Skin of body (tissue), 1 donor: ENCODE measurements at regions not wholly inside any gene's neighbourhood (a gene's known extent, or its start where the extent isn't known, plus 50 kb on each side); places are given as distances from the start of the nearest gene placed in this dataset.
"Not testable (repeated sequence)": the region's sequence is repeated elsewhere in the genome, so short reads cannot be mapped to it uniquely, and the experiment has no call there.

Experiments used
- DNase-seq: peaks from one replicate; lab custom pipeline; 2025; lab: John Stamatoyannopoulos, UW

DNA sequence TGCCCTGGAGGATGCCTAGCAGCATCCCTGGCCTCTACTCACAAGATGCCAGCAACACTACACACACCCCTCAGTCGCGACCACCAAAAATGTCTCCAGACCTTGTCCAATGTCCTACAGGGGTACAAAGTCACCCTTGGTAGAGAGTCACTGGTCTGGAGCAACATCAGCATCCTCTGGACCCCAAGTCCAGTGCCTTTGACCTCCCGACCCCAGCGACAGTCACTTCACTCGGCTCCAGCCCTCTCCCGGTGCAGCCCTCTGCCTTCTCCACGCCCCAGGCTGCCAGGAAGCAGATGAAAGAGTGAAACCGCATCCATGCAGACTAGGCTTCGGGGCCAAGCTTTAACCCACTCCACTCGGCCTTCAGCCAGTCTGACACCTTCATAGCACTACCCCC, 92.0 kb upstream of the SRSF6 start:
- DNase-seq = no peak

DNA sequence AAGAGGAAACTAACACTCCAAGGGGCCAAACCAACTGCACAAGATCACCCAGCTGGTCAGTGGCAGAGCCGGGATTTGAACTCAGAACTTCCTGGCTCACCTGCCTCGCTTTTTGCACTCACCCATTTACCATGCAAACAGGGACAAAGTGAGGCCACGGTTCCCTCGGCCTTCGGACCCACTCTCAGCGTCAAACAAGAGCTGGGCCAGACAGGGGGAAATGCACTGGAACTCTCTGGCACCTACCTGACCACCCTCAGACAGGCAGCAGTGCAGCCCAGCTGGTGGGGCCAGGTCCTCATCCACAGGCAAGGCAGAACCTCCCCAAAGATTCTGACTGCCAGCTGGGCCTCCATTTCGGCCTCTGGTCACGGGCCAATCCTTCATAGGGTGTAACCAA, 93.7 kb upstream of the SRSF6 start:
- no peak for DNase-seq

DNA sequence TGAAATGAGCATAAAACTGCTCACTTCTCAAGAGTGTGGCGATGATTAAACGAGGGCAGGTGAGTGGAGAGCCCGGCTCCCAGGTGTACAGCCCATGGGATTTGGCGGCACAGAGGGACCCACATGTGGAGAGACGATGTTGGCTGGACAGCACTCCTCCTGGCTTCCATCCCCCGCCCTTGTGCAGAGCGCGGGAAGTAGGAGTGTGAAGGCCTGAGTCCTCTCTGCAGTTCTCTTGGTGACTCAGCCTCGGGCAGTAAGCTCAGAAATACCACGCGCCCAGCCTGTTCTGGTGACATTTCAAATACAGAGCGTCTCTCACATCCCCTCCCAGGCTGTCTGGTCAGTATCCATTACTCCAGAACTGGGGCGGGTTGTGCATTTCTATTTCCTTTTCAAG, 94.2 kb upstream of the SRSF6 start:
- no peak for DNase-seq

DNA sequence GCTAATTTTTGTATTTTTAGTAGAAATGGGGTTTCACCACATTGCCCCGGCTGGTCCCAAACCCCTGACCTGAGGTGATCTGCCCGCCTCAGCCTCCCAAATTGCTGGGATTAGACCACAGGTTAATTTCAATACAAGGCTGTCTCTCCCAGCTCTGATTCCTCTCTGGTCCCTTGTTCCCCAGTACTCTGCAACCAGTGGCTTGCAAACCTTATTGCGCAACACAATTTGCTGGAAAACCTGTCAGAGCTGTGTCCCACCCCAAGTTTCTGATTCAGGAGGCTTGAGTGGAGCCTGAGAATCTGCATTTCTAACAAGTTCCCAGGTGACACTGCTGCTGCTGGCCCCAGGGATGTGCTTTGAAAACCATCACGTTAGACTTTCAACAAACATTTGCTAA, 96.2 kb upstream of the SRSF6 start:
- DNase-seq = no peak

DNA sequence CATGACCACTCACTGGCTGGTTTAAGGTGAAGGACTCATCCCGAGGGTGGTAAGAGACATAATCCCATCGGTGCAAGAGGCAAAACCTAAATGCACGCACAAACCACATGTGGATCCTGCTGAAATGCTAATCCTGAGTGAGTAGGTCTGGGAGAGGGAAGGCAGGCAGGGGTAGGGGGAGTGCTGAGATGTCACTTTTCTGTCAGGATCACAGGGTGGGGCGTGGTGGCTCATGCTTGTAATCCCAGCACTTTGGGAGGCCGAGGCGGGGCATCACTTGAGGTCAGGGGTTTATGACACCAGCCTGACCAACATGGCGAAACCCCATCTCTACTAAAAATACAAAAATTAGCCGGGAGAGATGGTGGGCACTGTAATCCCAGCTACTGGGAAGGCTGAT, 97.7 kb upstream of the SRSF6 start:
- no peak for DNase-seq

DNA sequence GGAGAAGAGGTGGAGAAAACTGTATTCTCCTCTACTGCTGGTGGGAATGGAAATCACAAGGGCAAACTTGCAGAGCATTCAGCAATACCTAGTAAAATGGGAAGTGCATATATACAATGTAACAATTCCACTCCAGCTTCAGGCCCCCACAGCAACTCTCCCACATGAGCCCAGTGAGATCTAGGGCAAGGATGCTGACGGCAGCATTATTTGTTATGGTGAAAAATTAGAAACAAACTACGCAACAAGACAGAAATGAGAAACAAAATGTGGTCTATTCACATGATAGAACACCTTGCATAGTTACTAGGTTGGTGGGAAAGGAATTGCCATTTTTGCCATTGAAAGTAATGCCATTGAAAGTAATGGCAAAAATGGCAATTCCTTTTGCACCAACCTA, 98.9 kb upstream of the SRSF6 start:
- DNase-seq = no peak

DNA sequence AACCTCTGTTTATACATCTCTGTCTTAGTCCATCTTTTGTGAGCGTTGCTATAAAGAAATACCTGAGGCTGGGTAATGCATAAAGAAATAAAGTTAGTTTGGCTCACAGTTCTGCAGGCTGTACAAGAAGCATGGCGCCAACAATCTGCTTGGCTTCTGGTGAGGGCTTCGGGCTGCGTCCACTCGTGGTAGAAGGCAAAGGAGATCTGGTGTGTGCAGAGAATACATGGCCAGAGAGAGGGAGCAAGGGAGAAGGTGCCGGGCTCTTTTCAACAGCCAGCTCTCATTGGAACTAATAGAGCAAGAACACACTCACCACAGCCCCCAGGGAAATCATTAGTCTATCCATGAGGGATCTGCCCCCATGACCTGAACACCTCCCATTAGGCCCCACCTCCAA, 100.3 kb upstream of the SRSF6 start:
- no peak for DNase-seq

DNA sequence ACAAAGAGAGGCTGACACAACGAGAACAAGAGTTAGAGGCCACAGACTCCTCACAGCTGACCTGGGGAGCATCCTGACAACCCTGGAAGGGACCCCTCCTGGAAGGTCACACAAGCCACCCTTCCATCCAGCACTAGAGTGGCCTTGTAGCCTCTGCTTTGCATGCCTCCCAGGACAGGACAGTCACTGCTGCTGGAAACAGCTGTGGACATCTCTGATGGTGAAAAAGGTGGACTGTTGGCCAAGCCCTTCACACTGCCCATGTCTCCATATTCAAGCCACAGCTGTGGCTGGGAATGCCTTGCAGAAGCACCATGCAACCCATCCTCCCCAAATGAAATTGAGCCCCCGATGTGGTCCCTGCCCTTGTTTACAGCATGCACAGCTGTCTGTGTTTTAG, 102.1 kb upstream of the SRSF6 start:
- no peak for DNase-seq

DNA sequence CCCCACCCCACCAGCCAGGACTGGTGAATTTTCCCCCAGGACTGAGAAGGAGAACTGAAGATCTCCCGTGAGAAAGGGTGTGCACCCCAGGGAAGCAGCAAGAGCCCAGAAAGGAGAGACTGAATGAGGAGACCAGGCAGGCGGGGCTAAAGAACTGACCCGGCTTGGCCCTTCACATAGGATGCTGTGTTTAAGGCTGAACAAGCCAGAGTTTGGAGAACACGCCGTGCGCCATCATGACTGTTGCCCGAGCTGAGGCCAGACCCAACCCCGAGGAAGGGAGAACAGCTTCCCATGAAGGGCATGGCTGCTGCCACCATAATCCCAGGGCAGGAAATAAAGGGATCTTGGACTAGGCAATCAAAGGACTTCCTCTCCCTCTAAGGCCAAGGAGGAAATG, 104.7 kb upstream of the SRSF6 start:
- DNase-seq = no peak

DNA sequence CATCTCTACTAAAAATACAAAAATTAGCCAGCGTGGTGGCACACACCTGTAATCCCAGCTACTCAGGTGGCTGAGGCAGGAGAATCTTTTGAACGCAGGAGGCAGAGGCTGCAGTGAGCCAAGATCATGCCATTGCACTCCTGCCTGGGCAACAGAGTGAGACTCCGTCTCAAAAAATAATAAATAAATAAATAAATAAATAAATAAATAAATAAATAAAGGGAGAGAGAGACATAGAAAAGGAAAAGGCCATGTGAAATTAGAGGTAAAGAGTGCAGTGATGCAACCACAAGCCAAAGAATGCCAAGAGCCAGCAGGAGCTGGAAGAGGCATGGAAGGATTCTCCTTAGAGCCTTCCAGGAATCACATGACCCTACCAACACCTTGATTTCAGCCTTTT, 107.0 kb upstream of the SRSF6 start:
- not testable (repeated sequence) for DNase-seq

DNA sequence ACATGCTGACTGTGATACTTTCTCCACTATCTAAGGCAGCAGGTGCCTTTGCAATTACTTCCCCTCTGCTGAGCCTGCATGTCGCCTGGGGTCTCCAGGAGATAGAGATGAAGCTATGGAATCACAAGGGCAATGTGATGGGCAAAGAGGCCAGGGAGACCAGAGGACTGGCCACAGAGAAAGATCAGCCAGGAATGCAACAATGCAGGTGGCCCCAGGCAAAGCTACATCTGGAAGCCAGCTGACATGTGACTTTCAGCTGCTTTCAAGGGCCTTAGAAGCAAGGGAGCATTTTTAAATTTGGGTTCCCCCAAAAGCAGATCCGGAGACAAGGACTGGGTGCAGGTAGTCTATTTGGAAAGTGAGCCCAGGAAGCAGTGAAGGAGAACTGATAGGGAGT, 107.9 kb upstream of the SRSF6 start:
- DNase-seq = no peak

DNA sequence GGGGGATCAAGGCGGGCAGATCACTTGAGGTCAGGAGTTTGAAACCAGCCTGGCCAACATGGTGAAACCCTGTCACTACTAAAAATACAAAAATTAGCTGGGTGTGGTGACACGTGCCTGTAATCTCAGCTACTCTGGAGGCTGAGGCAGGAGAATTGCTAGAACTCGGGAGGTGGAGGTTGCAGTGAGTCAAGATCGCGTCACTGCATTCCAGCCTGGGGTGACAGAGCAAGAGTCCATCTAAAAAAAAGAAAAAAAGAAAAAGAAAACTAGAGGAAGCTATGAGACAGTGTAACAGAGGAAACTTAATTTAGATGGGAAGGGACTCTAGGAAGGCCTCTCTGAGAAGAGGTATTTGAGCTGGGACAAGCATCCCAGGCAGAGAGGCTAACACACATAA, 109.9 kb upstream of the SRSF6 start:
- not testable (repeated sequence) for DNase-seq

DNA sequence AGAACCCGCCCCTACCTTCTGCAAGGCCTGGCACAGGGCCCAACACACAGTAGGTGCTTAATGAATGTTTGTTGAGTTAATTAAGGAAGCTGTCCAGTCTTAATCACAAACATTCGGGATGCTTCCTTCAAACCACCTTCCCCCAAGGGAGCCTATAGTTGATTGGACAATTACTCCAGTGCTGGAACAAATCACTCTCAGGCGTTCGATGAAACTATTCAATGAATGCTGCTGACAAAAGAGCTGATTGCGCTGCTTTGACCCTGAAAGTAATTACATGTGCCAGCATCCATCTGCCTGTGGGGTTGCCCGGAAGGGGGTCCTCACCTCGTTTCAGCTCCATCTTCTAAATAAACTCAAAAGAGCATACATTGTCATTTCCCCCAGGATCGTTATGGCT, 112.0 kb upstream of the SRSF6 start:
- DNase-seq = no peak

DNA sequence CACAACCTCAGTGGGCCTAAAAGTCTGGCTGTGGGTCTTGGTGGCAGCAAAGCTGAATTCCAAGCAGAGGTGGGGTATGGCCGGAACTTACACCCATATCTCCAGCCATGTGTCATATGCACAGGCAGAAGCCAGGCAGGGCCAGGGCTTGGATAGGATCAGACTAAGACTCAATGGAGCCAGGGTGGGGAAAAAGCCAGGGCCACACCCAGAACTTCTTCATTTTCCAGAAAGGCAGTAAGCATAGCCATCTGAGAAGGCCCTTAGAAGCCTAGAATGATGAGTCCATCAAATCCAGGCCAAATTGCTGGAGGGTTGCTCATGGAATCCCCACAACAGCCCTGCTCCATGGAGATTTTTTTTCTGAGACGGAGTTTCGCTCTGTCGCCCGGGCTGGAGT, 116.2 kb upstream of the SRSF6 start:
- no peak for DNase-seq

DNA sequence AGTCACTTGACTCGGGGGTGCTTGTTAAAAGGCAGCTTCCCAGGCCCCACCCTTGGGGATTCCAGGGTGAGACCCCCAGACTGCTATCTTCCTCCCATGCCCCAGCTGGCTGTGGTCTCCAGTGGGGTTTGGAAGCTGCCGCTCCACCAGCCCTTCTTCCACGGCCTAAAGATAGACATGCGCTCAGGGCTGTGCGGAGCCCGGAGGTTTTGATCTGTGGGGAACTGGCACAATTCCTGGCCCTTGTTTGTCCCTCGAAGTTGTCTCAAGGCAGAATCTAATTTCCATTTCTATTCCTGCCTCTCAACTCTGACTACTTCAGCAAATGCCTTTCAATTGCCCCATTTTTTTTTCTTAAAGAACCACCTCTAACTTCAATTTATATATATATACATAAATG, 120.7 kb upstream of the SRSF6 start:
- no peak for DNase-seq

DNA sequence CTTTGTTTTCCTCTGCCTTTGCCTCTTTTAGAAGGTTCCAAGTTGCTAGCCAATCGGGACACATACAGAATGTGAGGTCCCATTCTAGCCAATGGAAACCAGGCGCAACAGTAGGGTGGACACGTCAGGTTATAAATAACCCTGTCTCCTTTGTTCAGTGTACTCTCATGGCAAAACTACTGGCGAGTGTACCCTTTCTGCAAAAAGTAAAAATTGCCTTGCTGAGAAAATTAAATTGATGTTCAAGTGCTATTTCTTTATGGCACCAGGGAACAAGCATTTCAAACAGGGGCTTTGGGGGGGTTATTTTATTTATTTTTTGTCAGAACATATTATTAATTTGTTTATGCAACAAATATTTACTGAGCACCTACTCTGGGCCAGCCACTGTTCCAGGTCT, 123.6 kb upstream of the SRSF6 start:
- DNase-seq = no peak

DNA sequence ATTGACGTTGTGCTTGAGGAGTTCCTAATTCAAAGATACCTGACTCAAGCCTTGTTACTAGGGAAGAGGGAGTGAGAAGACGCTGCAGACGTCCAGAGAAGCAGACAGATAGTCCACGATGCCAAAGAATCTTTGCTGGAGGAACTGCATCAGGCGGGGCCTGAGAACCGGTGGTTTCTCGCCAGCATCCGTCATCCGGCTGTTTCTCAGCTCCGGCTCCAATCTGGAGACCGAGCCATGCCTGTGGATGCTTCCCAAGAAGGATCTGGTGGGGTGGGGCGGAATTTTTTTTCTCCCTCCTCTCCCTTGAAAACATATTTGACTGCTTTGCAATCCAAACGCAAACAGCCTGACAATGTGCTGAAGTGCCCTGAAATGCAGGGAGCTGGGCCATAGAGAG, 125.8 kb upstream of the SRSF6 start:
- no peak for DNase-seq

DNA sequence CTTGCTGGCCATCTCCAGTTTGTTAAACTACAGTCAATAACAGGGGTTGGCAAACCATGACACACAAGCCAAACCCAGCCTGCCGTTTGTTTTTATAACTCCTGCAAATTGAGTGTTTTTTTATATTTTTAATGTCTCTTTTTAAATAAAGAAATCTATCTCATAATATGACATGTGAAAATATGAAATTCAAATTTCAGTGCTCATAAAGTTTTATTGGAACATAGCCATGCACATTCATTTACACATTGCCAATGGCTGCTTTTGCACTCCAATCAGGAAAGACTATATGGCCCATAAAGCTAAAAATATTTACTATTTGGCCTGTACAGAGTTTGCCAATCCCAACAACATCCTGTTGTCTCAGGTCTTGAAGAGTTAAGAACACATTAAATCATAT, 129.0 kb upstream of the SRSF6 start:
- no peak for DNase-seq

DNA sequence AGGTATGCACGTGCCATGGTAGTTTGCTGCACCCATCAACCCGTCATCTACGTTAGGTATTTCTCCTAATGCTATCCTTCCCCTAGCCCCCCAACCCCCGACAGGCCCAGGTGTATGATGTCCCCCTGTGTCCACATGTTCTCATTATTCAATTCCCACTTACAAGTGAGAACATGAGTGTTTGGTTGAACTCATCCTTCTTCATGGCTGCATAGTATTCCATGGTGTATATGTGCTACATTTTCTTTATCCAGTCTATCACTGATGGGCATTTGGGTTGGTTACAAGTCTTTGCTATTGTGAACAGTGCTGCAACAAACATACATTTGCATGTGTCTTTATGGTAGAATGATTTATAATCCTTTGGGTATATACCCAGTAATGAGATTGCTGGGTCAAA, 130.5 kb upstream of the SRSF6 start:
- not testable (repeated sequence) for DNase-seq

DNA sequence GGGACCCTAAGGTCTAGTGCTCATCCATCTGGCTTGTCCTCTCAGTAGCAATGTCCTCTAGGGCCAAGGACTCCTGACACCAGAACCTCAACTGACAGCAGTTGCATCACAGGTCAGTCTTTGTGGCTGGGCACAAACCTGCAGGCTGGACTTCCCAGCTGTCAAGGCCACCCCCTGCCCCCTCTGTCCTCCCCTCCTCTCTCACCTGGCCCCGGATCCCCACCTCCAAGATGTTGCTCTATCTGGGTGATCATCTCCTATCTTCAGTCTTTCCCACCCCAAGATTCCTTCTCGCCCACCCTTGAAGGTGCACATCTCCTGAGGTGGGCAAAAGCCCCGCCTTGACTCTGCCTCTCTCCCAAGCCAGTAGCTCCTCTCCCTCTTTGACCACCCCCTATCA, 131.8 kb upstream of the SRSF6 start:
- no peak for DNase-seq

DNA sequence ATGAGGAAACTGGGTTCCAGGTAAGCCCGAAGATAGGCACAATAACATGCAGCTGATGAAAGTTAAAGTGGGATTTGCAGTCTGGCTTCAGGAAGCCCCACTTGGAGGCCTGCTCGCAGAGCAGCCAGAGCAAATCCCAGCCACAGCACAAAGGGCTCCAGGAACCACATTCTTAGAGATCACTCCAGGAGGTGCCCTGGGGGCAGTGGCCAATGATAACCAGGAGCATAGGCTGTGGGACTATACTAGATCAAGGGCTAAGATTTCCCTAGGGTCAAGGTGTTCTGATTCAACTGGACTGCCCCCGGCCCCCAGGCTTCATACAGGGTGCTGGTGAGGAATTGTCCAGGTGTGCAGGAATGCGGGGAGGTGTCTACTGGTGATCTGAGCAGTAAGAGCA, 133.9 kb upstream of the PTPRT start:
- DNase-seq = no peak

DNA sequence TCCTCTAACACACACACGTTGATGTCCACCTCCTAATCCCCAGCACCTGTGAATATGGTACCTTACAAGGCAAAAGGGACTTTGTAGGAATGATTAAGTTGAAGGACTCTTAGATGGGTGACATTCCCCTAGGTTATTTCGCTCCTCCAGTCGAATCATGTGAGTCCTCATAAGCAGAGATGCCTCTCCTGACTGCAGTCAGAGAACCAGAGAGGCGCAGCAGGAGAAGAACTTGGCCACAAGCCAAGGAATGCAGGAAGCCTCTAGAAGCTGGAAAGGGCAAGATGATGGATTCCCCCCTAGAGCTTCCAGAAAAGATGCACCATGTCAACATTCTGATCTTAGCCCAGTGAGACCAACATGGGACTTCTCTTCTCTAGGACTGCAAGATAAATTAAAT, 133.1 kb upstream of the PTPRT start:
- no peak for DNase-seq

DNA sequence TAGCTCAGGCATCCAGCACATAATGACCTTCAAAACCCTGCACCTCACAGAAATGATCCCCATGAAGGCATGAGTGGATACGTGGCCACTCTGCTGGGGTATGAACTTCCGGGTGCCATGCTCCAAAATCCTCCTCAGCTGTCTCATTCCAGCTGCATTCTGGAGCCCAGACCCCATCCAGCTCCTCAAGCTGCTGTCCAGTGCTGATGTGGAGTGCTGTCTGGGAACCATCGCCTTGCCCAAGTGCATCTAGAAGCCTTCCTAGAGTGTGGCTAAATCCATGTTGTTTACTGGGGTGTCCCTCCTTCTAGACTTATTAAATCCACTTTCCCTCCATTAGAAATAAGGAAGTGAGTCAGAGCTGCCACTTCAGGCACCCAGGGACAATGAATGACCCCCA, 130.8 kb upstream of the PTPRT start:
- no peak for DNase-seq

DNA sequence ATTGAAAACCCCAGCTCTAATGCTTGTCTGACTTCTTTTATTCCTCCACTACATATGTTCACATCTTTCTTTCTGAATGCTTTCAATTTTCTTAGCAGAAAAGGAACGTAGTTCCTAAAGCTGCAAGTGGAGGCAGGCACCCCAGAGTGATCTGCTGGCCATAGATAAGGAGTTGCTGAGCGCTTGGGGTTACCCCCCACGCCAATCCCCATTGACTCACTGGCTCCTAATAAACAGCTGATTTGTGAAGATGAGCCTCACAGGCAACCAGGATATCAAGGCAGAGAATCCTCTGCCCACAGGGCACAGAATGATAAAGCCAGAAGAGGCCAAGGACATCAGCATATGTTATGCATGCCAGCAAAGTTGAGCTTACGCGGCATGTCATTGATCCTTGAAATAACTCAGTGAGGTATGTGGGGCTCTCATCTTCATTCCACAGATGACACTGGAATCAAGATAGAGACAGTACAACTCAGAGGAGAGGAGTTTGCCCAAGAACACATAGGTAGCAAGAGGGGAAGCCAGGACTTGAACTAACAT, 129.1 kb upstream of the PTPRT start:
- no peak for DNase-seq

DNA sequence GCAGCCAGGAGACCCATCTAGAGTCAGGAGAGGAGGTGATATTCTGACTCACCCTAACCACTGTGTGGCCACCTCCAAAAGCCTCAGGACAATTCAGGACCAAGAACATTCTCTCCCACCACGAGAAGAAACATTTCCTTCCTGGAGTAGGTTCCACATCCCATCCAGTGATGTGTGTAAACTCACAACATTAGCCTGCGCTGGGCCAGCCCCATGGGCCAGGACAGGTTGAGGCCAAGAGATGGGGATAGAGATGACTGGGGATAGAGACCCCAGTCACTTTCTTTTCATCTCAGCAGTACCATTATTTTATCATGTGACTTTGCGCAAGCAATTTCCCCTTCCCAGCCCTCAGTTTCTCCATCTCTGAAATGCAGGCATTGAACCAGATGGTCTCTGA, 126.6 kb upstream of the PTPRT start:
- DNase-seq = no peak
